Chondrocyte (in vitro differentiated cells): ENCODE measurements at regions not wholly inside any gene's neighbourhood (a gene's known extent, or its start where the extent isn't known, plus 50 kb on each side); places are given as distances from the start of the nearest gene placed in this dataset.

Experiments
- DNase-seq: peaks from one replicate; pipeline ENCODE4 v3.0.0; 2021; ENCODE audit warnings: mixed read lengths, low spot score
- H3K27ac Mint-ChIP-seq: one replicate; pipeline ENCODE4 v1.8.0; 2021; ENCODE audit warnings: mild to moderate bottlenecking, moderate library complexity, mixed read lengths; ENCODE audit not compliant: unreplicated experiment
- H3K27me3 Mint-ChIP-seq: 2 replicates; pipeline ENCODE4 v1.8.0; 2021; ENCODE audit warnings: low read depth, mixed read lengths
- H3K36me3 Mint-ChIP-seq: 2 replicates; pipeline ENCODE4 v1.8.0; 2021; ENCODE audit warnings: low read depth, mixed read lengths
- H3K4me1 Mint-ChIP-seq: 2 replicates; pipeline ENCODE4 v1.8.0; 2021; ENCODE audit warnings: low read depth, mild to moderate bottlenecking, mixed read lengths
- H3K4me3 Mint-ChIP-seq: one replicate; pipeline ENCODE4 v1.8.0; 2021; ENCODE audit warnings: mild to moderate bottlenecking, moderate library complexity, mixed read lengths; ENCODE audit not compliant: unreplicated experiment
- H3K9me3 Mint-ChIP-seq: 2 replicates; pipeline ENCODE4 v1.8.0; 2021; ENCODE audit warnings: low read depth, mixed read lengths
- TF ChIP-seq, protein P1 (sequence below): fragments of 200-600 bp; sonication (generic); IDR thresholded peaks from 2 replicates; pipeline ENCODE4 v1.5.0; 2021; ENCODE audit warnings: antibody characterized with exemption, mild to moderate bottlenecking, moderate library complexity

DNA sequence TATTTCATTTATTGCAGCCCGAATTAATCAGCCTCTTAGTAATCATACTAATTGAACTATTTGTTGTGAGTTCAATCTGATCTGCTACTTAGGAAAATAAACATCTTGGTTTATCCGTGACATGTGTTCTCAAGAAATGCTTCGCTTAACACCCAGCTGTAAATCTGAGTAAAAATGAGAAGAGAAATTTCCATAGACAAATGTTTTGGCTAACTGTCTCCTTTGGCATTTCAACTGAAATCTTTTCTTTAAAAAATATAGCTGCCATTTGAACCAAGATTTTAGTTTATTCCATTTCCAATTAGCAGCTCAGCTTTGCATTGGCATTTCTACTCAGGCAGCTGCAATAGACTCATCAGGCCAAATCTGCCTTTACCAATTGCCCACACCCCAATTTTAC, 180.5 kb upstream of the PTER start:
- Mint-ChIP-seq H3K36me3 (no peaks in the 10 kb centered on the region), H3K9me3 (peaks cover 11% of the 10 kb centered on the region), H3K27ac (no peak overlapping the region), H3K27me3 (peaks cover 2% of the 10 kb centered on the region), H3K4me3 (no peak overlapping the region), H3K4me1 (no peaks in the 10 kb centered on the region)
- TF ChIP-seq, protein P1, sequence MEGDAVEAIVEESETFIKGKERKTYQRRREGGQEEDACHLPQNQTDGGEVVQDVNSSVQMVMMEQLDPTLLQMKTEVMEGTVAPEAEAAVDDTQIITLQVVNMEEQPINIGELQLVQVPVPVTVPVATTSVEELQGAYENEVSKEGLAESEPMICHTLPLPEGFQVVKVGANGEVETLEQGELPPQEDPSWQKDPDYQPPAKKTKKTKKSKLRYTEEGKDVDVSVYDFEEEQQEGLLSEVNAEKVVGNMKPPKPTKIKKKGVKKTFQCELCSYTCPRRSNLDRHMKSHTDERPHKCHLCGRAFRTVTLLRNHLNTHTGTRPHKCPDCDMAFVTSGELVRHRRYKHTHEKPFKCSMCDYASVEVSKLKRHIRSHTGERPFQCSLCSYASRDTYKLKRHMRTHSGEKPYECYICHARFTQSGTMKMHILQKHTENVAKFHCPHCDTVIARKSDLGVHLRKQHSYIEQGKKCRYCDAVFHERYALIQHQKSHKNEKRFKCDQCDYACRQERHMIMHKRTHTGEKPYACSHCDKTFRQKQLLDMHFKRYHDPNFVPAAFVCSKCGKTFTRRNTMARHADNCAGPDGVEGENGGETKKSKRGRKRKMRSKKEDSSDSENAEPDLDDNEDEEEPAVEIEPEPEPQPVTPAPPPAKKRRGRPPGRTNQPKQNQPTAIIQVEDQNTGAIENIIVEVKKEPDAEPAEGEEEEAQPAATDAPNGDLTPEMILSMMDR = no peak
- no peak for DNase-seq

DNA sequence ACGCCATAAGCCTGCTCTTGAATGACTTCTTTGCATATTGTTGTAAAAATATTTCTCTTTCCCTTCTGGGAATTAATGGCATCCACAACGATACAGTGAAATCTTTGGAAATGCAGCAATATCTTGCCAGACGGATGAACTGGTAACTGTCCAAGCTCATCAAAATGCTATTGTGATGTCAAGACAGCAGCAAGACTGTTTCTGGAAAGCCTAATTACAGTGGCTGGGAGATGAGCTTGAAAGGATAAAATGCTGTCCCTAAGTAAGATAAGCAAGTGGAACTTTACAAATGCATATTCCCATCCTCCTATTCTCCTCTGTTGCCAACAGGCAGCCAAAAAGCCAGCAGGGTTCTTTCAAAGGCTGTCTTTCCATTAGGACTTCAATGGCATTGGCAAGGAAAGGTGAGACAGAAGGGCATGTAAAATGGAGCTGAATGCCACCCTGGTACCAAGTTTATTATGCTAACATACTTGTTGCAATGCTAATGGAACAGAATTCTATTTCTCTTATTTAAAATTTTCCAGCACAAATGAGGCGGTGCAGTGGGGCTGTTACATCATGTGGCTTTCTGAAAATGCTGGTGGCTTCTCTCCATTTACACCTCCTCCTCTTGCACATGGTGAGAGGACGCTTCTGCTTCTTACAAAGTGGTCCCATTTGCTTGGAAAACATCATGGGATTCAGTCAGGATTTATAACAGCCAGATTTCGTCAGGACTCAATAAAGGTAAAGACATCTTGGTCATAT, 178.3 kb upstream of the PTER start:
- TF ChIP-seq, protein P1 = no peak
- Mint-ChIP-seq H3K27me3 (peaks cover 2% of the 10 kb centered on the region), H3K9me3 (peaks cover 10% of the 10 kb centered on the region), H3K4me3 (no peak overlapping the region), H3K27ac (no peak overlapping the region), H3K4me1 (no peaks in the 10 kb centered on the region), H3K36me3 (no peaks in the 10 kb centered on the region)
- no peak for DNase-seq

DNA sequence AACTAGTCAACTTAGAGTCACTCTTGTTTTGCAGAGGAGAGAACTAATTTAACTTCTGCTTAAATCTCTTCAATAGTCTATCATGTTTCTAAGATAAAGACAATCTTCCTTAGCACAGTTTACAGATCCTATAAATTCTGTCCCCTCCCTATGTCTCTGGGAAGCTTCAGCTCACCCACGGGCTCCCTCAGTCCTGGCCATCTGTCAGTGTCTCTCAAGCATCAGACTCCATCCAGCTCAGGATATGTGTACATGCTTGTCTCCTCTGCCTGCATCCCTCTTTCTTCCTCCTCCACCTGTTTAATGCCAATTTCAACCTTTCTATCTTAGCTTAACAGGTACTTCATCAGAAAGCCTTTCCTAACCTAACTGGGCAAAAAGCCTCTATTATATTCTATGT, 177.1 kb upstream of the PTER start:
- Mint-ChIP-seq H3K27me3 (peaks cover 2% of the 10 kb centered on the region), H3K4me3 (no peak overlapping the region), H3K36me3 (no peaks in the 10 kb centered on the region), H3K27ac (no peak overlapping the region), H3K9me3 (peaks cover 6% of the 10 kb centered on the region), H3K4me1 (no peaks in the 10 kb centered on the region)
- DNase-seq = no peak
- TF ChIP-seq, protein P1 = no peak

DNA sequence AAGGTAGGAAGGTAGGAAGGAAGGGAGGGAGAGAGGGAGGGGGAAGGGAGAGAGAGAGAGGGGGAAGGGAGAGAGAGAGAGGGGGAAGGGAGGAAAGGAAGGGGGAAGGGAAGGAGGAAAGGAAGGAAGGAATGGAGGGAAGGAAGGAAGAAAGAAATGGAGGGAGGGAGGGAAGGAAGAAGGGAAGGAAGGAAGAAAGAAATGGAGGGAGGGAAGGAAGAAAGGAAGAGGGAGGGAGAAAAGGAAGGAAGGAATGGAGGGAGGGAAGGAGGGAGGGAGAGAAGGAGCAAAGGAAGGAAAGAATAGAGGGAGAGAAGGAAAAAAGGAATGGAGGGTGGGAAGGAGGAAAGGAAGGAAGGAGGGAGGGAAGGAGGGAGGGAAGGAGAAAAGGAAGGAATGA, 176.4 kb upstream of the PTER start:
- H3K27me3 Mint-ChIP-seq = peaks cover 2% of the 10 kb centered on the region
- DNase-seq = no peak
- H3K9me3 Mint-ChIP-seq = peaks cover 6% of the 10 kb centered on the region
- TF ChIP-seq, protein P1 = no peak
- H3K36me3 Mint-ChIP-seq = no peaks in the 10 kb centered on the region
- no peaks in the 10 kb centered on the region for H3K4me1 Mint-ChIP-seq
- H3K4me3 Mint-ChIP-seq = no peak overlapping the region
- H3K27ac Mint-ChIP-seq = no peak overlapping the region

DNA sequence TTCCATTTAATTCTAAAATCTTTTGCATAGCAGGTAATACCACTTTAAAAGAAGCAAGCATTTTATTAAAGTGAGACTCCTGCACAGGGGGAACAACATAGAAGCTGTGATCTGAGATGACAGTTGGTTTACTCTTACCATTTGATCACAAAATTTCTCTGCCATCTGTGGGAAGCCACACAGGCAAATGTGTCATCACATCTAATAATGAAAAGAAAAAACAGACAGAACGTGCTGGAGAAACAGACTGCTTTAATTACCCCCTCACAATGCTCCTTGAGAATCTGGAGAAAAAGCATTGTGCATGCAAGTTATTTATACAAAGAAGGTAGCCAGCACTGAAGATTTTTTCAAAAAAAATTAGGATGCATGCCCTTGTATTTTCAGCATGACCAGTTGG, 165.2 kb upstream of the PTER start:
- TF ChIP-seq, protein P1 = no peak
- no peak for DNase-seq
- H3K27me3 Mint-ChIP-seq = peaks cover 3% of the 10 kb centered on the region
- no peak overlapping the region for H3K4me3 Mint-ChIP-seq
- no peaks in the 10 kb centered on the region for H3K4me1 Mint-ChIP-seq
- no peaks in the 10 kb centered on the region for H3K36me3 Mint-ChIP-seq
- peaks cover 3% of the 10 kb centered on the region for H3K9me3 Mint-ChIP-seq
- no peak overlapping the region for H3K27ac Mint-ChIP-seq
